ENCODE measurements at regions not wholly inside any gene's neighbourhood (a gene's known extent, or its start where the extent isn't known, plus 50 kb on each side); places are given as distances from the start of the nearest gene placed in this dataset.

DNA sequence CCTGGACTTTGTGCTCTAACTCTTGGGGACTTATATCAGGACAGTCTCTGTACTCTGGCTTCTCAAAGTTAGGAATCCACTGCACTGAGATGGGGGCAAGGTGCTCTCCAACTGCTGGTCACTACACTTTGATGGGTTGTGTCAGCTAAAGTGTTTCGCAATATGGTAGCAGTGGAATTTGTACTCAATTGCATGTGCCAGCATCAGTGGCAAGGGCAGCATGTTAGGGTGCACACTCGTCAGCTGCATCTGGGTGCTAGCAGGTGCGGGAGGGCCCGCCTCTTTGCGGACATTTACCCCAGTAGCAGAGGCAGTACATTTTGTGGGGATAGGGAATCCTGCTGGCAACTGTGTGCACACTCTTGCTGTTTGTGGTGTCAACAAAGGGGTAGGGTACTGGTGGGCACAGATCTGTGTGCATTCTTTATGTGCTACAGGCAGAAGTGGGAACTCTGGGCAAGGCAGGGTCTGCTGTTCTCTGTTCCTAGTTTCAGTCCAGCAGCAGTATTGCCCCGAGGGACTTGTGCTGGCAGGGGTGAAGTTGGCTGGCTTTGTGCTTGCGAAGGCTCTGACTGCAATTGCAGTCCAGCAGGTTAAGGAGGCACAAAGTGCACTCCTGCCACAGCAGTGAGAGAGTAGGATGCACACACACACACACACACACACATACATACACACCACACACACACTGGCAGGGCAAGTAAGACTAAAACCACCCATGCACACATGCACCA, 924.8 kb upstream of the CDH9 start:
- H3K36me3 ChIP-seq (ENCODE audit: insufficient read depth) = no peaks in the 10 kb centered on the region
- no peak for ATAC-seq
- Mint-ChIP-seq H3K4me3 (no peak overlapping the region), H3K27ac (no peak overlapping the region; the same call in 1 of the 2 replicates), H3K36me3 (ENCODE audit: low read depth) (peaks cover 12% of the 10 kb centered on the region; the same call in 1 of the 3 replicates), H3K27me3 (ENCODE audit: insufficient read depth, low read depth, poor library complexity) (no peaks in the 10 kb centered on the region), H3K4me1 (no peaks in the 10 kb centered on the region), H3K9me3 (peaks cover 19% of the 10 kb centered on the region)
- no peaks in the 10 kb centered on the region for H3K27me3 ChIP-seq (ENCODE audit: insufficient read depth)
- no peak overlapping the region for H3K4me3 ChIP-seq
- H3K79me2 ChIP-seq (replicated peaks; ENCODE audit: insufficient read depth) = no peaks in the 10 kb centered on the region
- no peak for DNase-seq (ENCODE audit: low spot score)
- peaks cover 4% of the 10 kb centered on the region; the same call in 1 of the 2 replicates for H3K9me2 ChIP-seq (ENCODE audit: insufficient read depth)
- H3K4me1 ChIP-seq (ENCODE audit: insufficient read depth) = no peaks in the 10 kb centered on the region
- H3K27ac ChIP-seq (ENCODE audit: low read depth) = no peak overlapping the region
- H2AFZ ChIP-seq = no peak overlapping the region
- H4K20me1 ChIP-seq (replicated peaks; ENCODE audit: insufficient read depth) = no peaks in the 10 kb centered on the region
- H3F3A ChIP-seq (replicated peaks; ENCODE audit: low read depth) = no peaks in the 10 kb centered on the region
- TF ChIP-seq JUNB (IDR thresholded peaks at IDR 0.05; ENCODE audit: unreplicated experiment) (no peak), ZNF331 (CRISPR knock-in tag; IDR thresholded peaks at IDR 0.05; ENCODE audit: low read depth) (no peak), ZNF114 (CRISPR knock-in tag; IDR thresholded peaks at IDR 0.05) (no peak), EZH2 (IDR thresholded peaks at IDR 0.05; ENCODE audit: low read depth, unreplicated experiment) (no peak)
- TF ChIP-seq, protein P1, sequence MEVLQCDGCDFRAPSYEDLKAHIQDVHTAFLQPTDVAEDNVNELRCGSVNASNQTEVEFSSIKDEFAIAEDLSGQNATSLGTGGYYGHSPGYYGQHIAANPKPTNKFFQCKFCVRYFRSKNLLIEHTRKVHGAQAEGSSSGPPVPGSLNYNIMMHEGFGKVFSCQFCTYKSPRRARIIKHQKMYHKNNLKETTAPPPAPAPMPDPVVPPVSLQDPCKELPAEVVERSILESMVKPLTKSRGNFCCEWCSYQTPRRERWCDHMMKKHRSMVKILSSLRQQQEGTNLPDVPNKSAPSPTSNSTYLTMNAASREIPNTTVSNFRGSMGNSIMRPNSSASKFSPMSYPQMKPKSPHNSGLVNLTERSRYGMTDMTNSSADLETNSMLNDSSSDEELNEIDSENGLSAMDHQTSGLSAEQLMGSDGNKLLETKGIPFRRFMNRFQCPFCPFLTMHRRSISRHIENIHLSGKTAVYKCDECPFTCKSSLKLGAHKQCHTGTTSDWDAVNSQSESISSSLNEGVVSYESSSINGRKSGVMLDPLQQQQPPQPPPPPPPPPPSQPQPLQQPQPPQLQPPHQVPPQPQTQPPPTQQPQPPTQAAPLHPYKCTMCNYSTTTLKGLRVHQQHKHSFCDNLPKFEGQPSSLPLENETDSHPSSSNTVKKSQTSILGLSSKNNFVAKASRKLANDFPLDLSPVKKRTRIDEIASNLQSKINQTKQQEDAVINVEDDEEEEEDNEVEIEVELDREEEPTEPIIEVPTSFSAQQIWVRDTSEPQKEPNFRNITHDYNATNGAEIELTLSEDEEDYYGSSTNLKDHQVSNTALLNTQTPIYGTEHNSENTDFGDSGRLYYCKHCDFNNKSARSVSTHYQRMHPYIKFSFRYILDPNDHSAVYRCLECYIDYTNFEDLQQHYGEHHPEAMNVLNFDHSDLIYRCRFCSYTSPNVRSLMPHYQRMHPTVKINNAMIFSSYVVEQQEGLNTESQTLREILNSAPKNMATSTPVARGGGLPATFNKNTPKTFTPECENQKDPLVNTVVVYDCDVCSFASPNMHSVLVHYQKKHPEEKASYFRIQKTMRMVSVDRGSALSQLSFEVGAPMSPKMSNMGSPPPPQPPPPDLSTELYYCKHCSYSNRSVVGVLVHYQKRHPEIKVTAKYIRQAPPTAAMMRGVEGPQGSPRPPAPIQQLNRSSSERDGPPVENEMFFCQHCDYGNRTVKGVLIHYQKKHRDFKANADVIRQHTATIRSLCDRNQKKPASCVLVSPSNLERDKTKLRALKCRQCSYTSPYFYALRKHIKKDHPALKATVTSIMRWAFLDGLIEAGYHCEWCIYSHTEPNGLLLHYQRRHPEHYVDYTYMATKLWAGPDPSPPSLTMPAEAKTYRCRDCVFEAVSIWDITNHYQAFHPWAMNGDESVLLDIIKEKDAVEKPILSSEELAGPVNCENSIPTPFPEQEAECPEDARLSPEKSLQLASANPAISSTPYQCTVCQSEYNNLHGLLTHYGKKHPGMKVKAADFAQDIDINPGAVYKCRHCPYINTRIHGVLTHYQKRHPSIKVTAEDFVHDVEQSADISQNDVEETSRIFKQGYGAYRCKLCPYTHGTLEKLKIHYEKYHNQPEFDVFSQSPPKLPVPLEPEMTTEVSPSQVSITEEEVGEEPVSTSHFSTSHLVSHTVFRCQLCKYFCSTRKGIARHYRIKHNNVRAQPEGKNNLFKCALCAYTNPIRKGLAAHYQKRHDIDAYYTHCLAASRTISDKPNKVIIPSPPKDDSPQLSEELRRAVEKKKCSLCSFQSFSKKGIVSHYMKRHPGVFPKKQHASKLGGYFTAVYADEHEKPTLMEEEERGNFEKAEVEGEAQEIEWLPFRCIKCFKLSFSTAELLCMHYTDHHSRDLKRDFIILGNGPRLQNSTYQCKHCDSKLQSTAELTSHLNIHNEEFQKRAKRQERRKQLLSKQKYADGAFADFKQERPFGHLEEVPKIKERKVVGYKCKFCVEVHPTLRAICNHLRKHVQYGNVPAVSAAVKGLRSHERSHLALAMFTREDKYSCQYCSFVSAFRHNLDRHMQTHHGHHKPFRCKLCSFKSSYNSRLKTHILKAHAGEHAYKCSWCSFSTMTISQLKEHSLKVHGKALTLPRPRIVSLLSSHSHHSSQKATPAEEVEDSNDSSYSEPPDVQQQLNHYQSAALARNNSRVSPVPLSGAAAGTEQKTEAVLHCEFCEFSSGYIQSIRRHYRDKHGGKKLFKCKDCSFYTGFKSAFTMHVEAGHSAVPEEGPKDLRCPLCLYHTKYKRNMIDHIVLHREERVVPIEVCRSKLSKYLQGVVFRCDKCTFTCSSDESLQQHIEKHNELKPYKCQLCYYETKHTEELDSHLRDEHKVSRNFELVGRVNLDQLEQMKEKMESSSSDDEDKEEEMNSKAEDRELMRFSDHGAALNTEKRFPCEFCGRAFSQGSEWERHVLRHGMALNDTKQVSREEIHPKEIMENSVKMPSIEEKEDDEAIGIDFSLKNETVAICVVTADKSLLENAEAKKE (CRISPR knock-in tag; IDR thresholded peaks at IDR 0.05) = no peak
- TF ChIP-seq, protein P2, sequence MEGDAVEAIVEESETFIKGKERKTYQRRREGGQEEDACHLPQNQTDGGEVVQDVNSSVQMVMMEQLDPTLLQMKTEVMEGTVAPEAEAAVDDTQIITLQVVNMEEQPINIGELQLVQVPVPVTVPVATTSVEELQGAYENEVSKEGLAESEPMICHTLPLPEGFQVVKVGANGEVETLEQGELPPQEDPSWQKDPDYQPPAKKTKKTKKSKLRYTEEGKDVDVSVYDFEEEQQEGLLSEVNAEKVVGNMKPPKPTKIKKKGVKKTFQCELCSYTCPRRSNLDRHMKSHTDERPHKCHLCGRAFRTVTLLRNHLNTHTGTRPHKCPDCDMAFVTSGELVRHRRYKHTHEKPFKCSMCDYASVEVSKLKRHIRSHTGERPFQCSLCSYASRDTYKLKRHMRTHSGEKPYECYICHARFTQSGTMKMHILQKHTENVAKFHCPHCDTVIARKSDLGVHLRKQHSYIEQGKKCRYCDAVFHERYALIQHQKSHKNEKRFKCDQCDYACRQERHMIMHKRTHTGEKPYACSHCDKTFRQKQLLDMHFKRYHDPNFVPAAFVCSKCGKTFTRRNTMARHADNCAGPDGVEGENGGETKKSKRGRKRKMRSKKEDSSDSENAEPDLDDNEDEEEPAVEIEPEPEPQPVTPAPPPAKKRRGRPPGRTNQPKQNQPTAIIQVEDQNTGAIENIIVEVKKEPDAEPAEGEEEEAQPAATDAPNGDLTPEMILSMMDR (conservative IDR thresholded peaks at IDR 0.05; ENCODE audit: low read depth in 2 of 2) = no peak
- TF ChIP-seq, protein P3, sequence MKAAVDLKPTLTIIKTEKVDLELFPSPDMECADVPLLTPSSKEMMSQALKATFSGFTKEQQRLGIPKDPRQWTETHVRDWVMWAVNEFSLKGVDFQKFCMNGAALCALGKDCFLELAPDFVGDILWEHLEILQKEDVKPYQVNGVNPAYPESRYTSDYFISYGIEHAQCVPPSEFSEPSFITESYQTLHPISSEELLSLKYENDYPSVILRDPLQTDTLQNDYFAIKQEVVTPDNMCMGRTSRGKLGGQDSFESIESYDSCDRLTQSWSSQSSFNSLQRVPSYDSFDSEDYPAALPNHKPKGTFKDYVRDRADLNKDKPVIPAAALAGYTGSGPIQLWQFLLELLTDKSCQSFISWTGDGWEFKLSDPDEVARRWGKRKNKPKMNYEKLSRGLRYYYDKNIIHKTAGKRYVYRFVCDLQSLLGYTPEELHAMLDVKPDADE (IDR thresholded peaks at IDR 0.05) = no peak
- H3K4me2 ChIP-seq = no peak overlapping the region

Data from GM23338 (cell line).